ENCODE measurements at regions not wholly inside any gene's neighbourhood (a gene's known extent, or its start where the extent isn't known, plus 50 kb on each side); places are given as distances from the start of the nearest gene placed in this dataset.
"Not testable (repeated sequence)": the region's sequence is repeated elsewhere in the genome, so short reads cannot be mapped to it uniquely, and the experiment has no call there.

DNA sequence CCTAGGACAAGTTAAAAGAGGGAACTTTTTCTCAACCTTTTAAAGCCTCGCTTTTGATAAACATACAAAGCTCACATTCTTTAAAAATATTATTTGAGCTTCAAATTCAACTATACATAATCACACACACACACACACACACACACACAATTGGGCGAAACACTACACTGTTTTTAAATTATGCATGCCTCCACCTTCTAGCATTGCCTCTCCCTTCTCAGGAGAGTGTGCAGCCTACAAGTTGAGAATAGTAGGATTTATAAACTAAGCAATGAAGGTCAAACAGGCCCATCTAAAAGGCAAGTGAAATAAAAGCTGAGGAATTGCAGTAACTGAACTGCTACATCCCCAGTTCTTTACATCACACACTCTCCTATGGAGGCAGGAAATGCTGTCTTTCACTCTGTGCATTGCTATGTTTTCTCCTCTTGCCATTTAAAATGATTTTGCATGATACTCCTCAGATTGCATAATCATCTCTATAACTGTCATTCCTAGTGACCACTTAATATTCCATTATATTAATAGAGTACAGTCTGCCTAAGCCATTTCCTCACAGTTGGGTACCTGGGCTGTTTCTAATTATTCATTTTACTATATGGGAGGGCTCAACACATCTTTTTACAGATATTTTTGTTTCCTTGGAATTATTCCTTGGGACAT, 92.5 kb upstream of the KCNE2 start:
- no peak for DNase-seq (ENCODE audit: low read depth in 2 of 2)

GRCh38 chr21:34272321-34272720, 91.5 kb upstream of the KCNE2 start:
- DNase-seq (ENCODE audit: low read depth in 2 of 2), result no peak

- DNase-seq (ENCODE audit: low read depth in 2 of 2), result no peak
These were observed 89.8 kb upstream of the KCNE2 start for GRCh38 chr21:34274001-34274400.

DNA sequence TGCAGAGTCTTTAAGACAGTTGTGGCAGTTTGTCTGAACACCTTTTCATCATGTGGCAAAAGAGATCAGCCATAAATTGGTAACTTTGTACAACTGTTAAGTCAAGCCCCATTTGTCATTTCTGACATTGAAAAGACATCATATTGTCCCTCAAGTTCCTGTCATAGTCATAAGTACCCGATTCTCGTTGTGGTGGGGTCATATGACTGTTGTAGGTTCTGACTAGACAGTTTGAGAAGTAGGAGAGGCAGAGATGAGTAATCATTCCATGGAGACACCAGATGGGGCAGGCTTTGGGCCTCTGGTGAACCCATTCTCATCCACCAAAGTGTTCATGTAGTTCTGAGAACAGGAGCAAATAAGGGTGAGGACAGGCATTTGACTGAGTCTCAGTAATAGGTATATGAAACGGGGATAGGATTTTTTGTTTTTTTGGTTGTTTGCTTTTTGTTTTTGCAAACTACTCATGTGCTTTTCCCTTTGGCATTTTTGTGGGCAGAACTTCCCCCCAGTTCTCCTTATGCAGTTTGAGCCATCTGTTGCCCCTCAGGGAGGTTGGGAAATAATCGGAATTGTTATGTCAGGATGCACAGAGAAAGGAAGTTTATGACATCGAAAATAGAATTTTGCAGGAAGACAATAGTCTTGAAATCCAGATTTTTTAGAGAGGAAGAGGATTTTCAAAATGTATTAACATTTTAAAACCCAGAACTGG, 86.9 kb upstream of the KCNE2 start:
- no peak for DNase-seq (ENCODE audit: low read depth in 2 of 2)

DNA sequence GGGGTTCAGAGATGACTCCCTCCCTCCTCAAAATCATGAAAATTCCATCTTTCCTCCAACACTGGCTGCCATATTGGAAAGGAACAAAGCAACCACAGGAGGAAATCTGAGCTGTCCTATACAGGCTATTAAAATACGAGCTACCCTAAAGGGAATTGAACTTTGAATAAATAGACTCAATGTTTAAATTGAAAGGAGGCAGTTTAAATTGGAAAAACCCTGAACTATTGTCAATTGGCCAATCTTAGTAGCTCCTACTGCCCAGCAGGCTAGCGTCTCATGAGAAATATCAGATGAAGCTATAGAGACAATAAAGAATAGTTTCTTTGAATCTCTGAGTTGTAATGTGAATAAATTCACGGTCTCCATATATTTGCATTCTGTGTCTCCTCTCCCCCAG, 85.4 kb upstream of the KCNE2 start:
- no peak for DNase-seq (ENCODE audit: low read depth in 2 of 2)

DNA sequence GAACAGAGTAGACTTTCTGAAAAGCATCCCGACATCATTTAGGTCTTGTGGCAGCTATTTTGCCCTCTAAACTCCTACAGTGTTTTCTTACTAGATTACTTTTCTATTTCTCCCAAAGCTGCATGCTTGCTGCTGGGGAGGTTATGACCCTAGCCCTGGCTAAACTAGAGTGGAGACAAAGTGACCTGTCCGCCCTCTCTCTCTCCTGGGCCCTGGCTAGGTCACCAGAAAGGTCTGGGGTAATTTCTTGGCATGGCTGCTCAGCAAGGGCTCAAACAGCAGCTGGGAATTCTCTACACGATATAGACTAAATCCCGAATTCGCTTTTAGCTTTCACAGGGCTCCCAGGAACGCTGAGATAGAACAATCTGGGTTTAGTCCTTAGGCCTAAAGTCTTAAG, 84.5 kb upstream of the KCNE2 start:
- DNase-seq (ENCODE audit: low read depth in 2 of 2), result no peak

GRCh38 chr21:34279883-34280282, 83.9 kb upstream of the KCNE2 start:
- DNase-seq (ENCODE audit: low read depth in 2 of 2), result no peak

DNA sequence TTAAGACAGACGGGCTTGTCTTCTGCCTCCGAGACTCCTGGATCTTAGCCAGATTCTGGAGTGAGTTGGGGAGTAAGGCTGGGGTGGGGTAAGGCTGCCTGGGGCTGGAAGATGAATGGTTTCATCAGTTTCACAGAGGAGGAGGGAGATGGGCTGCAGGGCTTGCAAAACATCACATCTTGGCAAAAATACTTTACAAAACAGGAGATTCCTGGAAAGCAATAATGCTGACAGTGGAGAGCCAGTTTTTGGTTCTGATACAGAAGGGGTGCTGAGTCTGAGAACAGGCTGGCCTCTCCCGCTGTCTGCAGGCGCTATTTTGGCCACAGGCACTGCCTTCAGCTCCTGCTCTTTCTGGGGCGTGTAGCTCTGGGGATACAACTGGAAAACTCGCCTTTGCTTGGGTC, 83.4 kb upstream of the KCNE2 start:
- no peak for DNase-seq (ENCODE audit: low read depth in 2 of 2)

DNA sequence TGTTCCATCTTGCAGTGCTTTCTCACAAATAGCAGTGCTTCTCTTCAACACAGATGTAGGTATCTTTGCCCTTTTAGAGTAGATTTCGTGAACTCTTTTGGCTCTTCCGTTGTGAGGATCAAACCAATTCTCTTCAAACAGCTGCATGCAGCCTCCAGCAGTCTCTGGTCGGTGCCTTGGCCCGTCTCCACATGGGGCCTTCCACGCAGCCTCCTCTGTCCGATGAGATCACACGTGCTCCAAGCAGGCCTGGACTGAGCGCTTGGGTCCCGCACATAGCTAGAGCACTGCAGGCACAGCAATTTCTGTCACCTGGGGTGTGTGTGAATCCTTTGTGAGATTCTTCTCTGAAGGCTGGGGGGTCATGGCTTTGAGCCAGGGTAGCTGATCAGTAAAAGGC, 82.8 kb upstream of the KCNE2 start:
- DNase-seq (ENCODE audit: low read depth in 2 of 2), result no peak

DNA sequence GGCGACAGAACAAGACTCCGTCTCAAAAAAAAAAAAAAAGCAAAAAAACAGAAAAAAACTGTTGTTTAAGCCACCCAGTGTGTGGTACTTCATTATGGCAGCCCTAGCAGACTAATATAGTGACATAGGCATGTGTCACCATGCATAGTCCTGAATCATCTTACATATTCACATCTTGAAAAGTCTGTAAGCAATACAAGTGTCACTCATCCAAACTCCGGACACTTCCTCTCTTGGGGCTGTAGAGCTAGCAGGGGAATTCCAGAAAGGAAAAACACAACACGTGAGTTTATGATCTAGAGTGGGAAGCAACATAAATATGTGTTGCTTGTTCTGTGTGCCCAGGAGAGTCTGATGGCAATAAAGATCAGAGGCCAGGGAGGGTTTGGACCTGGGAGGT, 81.6 kb upstream of the KCNE2 start:
- DNase-seq (ENCODE audit: low read depth in 2 of 2), result no peak

DNA sequence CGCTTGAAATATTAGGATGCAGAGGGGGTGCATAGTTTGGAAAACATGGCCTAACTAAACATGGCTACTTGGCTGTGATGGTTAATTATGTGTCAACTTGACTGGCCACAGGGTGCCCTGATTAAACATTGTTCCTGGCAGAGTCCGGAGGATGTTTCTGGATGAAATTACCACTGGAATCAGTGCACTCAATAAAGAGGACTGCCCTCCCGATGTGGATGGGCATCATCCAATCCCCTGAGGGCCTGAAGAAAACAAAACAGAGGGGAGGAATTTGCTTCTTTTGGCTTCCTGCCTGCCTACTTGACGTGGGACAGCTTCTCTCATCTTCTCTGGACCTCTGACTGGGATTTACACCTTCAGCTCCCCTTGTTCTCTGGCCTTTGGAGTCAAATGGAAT, 79.1 kb upstream of the KCNE2 start:
- no peak for DNase-seq (ENCODE audit: low read depth in 2 of 2)

DNA sequence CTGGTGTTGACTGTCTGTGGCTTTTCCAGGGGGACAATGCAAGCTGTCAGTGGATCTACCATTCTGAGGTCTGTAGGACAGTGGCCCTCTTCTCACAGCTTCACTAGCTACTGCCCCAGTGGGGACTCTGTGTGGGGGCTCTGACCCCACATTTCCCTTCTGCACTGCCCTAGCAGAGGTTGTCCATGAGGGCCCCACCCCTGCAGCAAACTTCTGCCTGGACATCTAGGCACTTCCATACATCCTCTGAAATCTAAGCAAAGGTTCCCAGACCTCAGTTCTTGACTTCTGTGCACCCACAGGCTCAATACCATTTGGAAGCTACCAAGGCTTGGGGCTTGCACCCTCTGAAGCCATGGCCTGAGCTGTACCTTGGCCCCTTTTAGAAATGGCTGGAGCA, 75.8 kb upstream of the KCNE2 start:
- not testable (repeated sequence) for DNase-seq (ENCODE audit: low read depth in 2 of 2)

- no peak for DNase-seq (ENCODE audit: low read depth in 2 of 2)
These were observed 74.0 kb upstream of the KCNE2 start for GRCh38 chr21:34289856-34290255.

GRCh38 chr21:34296878-34297277, 66.9 kb upstream of the KCNE2 start:
- DNase-seq (ENCODE audit: low read depth in 2 of 2), result no peak

DNA sequence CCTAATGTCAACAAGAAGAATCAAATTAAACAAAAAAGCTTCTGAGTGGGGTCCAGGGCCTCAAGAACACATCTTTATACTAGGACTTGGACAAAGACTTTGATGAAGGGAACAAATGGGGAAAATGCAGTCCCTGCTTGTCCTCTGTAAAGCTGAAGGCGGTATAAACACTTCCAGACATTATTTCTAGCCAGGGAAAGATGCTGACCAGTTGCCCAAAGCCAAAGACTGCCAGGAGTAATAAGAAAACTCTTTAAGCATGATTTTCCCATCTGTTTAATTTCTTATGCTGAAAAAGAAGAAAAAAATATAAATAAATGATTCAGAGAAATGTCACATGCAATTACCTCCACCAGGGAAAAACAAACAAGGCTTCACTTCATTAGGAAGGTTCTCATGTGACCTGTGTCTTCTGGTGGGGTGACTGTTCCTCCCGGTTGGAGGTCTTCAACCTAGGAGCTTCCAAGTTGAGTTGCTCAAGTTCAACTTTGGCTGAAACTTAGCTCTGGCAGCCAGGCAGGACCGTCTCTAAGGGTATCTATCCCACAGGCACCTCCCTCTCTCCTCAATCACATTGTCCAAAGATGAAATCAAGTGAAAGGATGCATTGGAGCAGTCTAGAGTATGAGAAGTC, 65.2 kb upstream of the KCNE2 start:
- no peak for DNase-seq (ENCODE audit: low read depth in 2 of 2)

DNA sequence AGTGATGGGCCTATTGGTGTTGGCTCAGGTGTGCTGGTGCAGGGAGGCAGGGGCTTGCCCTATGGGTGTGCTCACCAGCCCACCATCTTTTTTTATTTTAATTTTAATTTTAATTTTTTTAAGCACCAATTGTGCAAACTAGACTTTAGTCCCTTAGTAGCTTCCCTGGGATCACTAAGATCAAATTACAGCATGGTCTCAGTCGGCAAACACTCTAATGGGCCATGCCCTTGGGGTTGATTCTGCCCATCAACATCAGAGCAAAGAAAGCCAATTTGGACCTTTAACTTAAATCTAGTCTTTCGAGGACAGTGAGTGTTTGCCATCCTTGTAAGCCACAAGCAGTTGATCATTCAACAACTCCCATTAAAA, 64.7 kb upstream of the KCNE2 start:
- DNase-seq (ENCODE audit: low read depth in 2 of 2), result no peak

GRCh38 chr21:34302521-34302920, 61.3 kb upstream of the KCNE2 start:
- no peak for DNase-seq (ENCODE audit: low read depth in 2 of 2)

DNA sequence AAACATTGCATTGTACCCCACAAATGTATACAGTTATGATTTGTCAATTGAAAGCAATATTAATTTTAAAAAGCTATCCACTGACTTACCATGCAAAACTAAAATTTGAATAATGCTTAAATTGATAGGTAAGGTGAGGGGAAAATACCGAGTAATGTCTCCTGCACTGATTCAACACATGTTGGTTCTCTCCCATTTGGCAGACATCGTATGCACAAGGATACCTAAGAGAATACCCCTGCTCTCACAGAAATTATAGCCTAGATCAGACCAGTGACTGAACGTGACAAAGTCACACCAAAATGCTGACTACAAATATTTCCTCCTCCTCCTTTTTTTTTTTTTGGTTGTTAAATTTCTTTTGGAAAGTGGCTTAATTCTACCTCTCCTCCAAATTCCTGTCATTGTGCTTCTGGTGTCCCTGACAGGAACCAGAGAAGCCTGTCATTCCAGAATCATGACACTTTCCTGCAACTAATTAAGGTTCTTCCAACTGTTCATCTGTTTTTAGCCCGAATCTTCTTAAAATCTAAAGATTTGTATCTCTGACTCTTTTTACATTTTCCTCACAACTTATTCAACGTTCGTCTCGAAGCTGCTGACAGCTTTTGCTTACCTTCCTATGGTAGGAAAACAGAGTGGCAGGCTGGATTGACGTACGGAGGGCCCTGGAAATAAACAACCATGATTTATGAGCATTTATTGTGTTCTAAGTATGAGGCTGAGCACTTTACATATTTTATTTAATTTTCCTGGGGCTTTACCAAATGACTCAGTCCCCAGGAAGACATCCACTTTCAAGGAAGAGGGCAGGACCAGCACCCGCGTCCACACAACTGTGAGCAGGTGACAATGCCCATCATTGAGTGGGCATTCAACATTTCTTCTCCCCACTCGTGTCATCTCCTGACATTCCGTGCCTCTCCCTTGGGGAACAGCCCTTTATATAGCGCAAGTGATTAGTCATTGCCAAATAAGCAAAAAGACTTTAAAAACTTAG, 57.9 kb upstream of the KCNE2 start:
- DNase-seq (ENCODE audit: low read depth in 2 of 2), result no peak

DNA sequence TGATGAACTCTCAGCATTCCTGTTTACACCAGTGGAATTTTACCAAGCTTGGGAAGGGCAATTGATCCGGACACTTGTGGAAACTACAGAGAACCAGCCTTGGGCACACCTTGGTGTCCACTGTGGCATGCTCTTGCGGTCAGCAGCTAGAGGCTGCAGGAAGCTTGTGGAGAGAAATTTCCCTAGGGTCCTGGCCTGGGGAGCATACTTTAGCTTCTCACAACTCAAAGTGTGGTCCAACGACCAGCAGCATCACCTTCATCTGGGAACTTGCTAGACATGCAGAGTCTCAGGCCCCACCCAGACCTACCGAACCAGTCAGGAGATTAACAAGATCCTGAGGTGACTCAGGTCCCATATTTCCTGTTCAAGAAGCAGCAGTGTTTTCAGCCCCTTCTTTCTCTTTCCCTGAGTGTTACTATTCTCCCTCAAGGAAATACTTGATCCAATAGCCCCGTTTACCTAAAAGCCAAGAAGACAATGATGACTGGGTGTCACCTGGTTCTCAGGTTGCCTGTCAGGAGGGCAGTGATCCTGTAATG, 55.7 kb upstream of the KCNE2 start:
- DNase-seq (ENCODE audit: low read depth in 2 of 2), result no peak

GRCh38 chr21:34311561-34312330, 52.1 kb upstream of the KCNE2 start:
- no peak for DNase-seq (ENCODE audit: low read depth in 2 of 2)

DNA sequence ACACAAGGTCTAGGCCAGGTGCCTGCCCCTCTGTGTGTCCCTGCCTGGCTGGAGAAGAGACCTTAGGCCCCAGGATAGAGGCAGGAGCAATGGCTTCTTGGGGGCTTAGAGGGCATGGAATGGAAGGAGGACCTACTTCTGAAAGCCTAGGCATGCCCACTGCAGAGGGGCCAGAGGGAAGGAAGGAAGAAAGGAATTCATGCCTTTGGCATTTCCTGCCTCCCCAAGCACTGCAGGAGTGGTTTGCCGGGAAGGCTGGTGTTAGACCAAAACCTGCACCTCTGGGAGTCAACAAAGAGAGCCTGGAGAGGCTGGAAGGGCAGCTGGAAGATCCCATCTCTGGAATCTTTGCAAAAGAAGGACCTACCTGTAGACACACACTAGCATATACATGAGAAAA, 50.7 kb upstream of the KCNE2 start:
- DNase-seq (ENCODE audit: low read depth in 2 of 2), result no peak

Data from stimulated activated CD4-positive, alpha-beta T cell treated with anti-CD3 and anti-CD28 coated beads, Interleukin-1b, Interleukin-23, amount 100 ng/mL, for 4 hours (primary cell).